NCI-H2029 (cell line): ENCODE measurements at regions not wholly inside any gene's neighbourhood (a gene's known extent, or its start where the extent isn't known, plus 50 kb on each side); places are given as distances from the start of the nearest gene placed in this dataset.
"Not testable (repeated sequence)": the region's sequence is repeated elsewhere in the genome, so short reads cannot be mapped to it uniquely, and the experiment has no call there.

ENCODE experiments used
- DNase-seq: peaks from one replicate; lab custom pipeline; 2025; lab: John Stamatoyannopoulos, UW

DNA sequence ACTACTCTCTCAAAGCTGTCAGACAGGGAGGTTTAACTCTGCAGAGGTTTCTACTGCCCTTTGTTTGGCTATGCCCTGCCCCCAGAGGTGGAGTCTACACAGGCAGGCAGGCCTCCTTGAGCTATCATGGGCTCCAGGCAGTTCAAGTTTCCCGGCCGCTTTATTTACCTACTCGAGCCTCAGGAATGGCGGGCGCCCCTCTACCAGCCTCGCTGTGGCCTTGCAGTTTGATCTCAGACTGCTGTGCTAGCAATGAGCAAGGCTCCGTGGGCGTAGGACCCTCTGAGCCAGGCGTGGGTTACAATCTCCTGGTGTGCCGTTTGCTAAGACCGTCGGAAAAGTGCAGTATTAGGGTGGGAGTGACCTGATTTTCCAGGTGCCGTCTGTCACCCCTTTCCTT, 124.3 kb downstream of the PTCHD1 start:
- not testable (repeated sequence) for DNase-seq

DNA sequence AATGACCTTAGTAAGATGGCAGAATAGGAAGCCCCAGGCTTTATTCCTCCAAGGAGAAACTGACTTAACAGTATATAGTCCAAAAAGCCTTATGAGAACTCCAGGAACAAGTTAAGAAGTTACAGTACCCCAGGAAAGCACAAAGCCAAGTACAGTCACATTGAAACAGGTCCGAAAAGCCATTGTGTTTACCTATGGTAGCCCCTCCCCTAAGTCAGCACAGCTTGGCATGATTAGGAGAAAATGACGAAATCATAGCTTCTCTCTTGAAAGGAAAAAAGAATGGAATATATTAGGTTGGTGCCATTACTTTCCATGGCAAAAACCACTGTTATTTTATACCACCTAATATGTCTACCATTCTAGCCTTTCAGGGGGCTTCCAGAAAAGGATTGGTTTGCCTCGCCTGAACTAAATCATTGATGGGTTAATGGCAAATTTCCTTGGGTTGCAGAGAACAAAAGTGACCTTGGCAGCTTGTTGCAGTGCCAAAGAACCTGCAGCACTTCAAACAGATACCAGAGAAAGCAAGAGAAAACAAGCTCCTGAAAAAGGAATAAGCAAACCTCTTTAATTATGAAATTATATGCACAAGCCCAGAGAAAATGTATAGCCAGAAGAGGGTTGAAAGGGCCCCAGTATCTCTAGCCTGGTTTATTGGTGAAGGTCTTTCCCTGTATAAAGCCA, 130.6 kb downstream of the PTCHD1 start:
- DNase-seq = no peak

GRCh38 chrX:23465985-23466384, 131.3 kb downstream of the PTCHD1 start:
- no peak for DNase-seq

GRCh38 chrX:23478056-23478455, 143.4 kb downstream of the PTCHD1 start:
- DNase-seq = no peak

DNA sequence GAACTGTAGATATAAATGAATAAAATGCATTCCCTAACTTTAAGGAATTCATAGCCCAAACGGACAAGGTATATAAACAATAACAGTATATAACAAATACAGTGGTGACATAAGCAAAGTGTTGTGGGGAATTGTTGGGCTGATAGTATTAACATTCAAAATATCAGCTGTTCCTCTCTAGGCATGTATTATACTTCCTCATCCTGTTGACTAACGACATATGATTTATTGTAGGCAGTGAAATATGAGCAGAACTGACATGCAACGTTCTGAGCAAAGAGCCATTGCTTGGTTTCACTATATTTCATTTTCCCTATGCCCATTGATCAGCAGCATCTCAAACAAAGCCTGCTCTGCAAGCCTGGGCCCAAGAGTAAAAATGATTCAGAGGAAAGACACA, 143.9 kb downstream of the PTCHD1 start:
- no peak for DNase-seq

DNA sequence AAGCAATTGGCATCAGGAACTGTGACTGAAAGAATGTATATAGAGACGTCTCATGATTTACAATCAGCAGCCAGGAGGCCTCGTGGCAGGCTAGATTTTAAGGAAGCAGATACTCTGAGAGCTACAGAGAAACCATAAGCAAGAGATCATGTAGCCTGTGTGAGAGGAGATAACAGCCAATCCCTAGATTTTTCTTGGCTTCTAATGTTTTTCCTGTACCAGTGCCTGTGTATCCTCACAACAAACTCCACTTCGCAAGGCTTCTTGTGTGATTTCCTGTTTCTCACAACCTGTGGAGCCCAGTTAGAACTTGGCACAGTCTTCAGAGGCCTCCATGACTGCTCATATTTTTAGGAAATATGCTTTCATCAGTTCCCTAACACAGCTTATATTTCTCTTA, 147.9 kb downstream of the PTCHD1 start:
- no peak for DNase-seq

DNA sequence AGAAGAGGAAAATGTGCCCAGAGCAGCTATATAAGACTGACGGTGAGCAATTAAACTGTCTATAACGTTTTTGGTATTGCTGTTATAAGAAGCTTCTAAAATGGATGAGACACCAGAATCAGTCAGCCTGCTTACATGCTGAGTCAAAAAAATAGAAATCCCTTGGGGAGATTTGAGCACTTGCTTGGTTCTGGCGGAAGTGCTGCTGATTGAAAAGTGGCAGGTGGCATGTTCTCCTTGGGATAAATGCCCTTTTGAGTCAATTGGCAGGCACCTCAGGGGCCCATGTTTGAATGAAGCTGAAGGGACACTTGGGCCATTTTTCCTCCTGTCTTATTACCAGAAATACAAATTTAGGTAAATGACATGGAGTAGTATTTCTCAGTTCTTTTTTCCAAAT, 148.7 kb downstream of the PTCHD1 start:
- DNase-seq = no peak

GRCh38 chrX:23493941-23494374, 159.3 kb downstream of the PTCHD1 start:
- DNase-seq = no peak

DNA sequence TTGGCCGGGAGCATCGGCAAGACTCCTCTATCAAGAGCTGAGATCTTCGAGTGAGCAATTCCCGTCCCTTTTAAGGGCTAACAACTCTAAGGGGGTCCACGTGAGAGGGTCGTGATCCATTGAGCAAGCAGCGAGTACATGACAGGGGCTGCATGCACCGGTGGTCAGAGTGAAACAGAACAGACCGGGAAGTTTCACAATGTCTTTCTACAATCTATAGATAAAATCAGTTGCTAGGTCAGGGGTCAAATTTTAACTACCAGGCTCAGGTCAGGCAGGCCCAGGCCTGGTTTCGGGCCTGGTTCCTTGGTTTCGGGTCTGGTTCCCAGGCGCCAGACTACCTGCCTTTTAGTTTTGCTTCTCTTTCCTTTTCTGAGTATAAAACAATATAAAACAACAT, 160.1 kb downstream of the PTCHD1 start:
- no peak for DNase-seq

- no peak for DNase-seq
Observed at GRCh38 chrX:23497919-23498318, 163.3 kb downstream of the PTCHD1 start.

DNA sequence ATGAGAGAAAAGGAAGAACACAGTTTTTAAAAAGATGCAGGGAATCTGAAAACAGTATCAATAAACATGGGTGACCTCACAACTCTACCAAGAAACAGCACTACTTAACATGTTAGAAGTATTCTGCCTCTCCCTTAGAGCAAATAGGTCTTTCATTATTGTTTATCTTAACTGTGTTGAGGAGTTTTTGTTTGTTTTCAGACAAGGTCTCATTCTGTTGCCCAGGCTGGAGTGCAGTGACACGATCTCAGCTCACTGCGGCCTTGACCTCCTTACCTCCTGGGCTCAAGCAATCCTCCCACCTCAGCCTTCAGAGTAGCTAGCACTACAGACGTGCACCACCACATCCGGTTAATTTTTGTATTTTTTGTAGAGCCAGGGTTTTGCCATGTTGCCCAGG, 165.3 kb upstream of the PRDX4 start:
- no peak for DNase-seq

DNA sequence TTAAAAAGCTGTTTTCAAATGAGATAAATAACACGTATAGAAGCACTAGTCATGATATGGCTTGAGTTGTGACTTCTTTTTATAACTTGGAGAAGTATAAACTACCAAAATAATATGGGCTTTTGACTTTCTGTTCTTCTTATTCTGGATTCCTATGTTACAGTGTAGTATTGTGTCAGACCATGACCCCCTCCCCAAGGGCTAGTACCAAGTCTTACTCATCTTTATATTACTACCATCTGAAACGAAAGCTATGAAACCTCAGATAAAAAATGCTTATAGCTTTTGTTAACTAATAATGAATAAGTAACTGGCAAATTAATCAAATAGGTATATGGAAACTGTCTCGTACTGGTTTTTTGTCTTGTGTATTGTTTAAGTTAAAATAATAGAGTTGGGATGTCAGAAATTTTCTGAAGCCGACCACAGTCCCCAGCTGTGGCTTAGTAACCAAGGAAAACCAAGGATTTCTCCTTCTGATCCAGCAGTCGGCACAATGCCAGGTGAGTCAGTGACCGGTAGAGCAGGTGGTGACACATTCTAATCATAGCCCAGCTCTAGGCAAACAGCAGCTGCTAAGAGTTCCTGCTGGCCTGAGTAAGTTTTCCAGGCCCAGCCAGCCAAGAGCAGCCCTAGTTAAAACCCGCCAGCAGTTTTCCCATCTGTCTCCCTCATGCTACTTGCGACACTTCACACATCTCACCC, 163.3 kb upstream of the PRDX4 start:
- peak; percentile 73 for DNase-seq

GRCh38 chrX:23504540-23504884, 162.8 kb upstream of the PRDX4 start:
- no peak for DNase-seq

DNA sequence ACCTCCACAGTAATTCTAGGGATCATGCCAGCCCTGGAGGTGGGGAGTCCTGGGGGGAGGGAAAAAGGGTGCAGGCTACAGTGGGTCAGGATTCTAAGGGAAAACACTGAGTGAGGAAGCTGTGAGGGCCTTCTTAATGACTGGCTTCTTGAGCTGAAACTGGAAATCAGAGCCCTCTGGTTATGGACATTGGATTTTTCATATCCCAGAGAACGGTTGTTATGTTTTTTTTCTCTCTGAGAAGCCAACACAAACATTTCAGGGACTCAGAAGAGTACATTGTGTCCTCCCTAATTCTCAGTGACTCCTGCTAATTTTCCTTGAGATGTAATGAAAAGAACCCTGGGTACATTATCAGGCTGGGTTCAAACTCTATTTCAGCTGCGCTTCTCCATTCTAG, 162.4 kb upstream of the PRDX4 start:
- no peak for DNase-seq

GRCh38 chrX:23505531-23506303, 161.6 kb upstream of the PRDX4 start:
- DNase-seq = no peak

DNA sequence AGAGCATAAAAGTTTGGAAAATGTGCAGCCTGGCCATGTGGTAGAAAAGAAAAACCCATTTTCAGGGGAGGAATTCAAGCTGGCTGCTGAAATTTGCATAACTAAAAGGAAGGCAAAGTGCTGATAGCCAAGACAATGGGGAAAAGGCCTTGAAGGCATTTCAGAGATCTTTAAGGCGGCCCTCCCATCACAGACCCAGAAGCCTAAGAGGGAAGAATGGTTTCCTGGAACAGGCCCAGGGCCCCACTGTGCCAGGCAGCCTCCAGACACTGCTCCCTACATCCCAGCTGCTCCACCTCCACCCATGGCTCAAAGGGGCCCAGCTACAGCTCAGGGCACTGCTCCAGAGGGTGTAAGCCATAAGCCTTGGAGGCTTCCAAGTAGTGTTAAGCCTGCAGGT, 158.0 kb upstream of the PRDX4 start:
- no peak for DNase-seq

- DNase-seq = peak; percentile 21
Observed at GRCh38 chrX:23511793-23512192, 155.5 kb upstream of the PRDX4 start.

GRCh38 chrX:23513121-23513520, 154.2 kb upstream of the PRDX4 start:
- DNase-seq = no peak

- no peak for DNase-seq
Observed at GRCh38 chrX:23514082-23514481, 153.2 kb upstream of the PRDX4 start.

DNA sequence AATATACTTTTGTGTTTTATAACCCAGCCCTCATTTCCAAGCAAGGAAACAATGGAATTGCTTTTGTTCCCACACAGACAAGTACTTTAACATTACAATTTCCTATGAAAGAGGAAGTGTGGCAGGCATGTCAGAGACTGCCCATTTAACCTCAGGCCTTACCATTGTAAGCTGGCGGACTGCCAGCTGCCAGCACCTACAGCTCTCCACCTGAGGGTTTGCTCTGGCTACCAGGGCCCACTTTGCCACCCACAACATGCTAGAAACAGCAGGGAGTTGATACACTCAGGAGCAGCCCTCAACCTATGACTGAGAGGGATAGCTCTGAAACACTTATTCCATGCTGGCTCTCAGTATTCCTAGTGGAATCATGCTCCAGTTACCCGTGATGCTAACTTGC, 152.3 kb upstream of the PRDX4 start:
- peak; percentile 18 for DNase-seq

GRCh38 chrX:23523026-23523657, 144.2 kb upstream of the PRDX4 start:
- DNase-seq = not testable (repeated sequence)

- DNase-seq = no peak
Observed at GRCh38 chrX:23524467-23524866, 142.8 kb upstream of the PRDX4 start.

GRCh38 chrX:23525531-23525930, 141.8 kb upstream of the PRDX4 start:
- no peak for DNase-seq
